Mesendoderm (in vitro differentiated cells): ENCODE measurements at regions not wholly inside any gene's neighbourhood (a gene's known extent, or its start where the extent isn't known, plus 50 kb on each side); places are given as distances from the start of the nearest gene placed in this dataset.

Experiments
- DNase-seq: peaks from one replicate; pipeline ENCODE4 v3.0.0; 2013
- H2AK5ac ChIP-seq: 2 replicates; pipeline ENCODE4 v1.6.1; 2013; ENCODE audit warnings: low read length, inconsistent platforms
- H2BK120ac ChIP-seq: 2 replicates; pipeline ENCODE4 v1.6.1; 2013; ENCODE audit warnings: low read depth, mild to moderate bottlenecking, low read length, moderate library complexity, mixed read lengths
- H2BK15ac ChIP-seq: replicated peaks from 2 replicates; pipeline ENCODE4 v1.6.1; 2013; ENCODE audit warnings: low read depth, mild to moderate bottlenecking, moderate library complexity
- H2BK5ac ChIP-seq: 2 replicates; pipeline ENCODE4 v1.6.1; 2013; ENCODE audit warnings: low read length, inconsistent platforms
- H3K18ac ChIP-seq: 2 replicates; pipeline ENCODE4 v1.6.1; 2013; ENCODE audit warnings: mild to moderate bottlenecking, low read length, mixed read lengths
- H3K23ac ChIP-seq: one replicate; pipeline ENCODE4 v1.6.1; 2013; ENCODE audit warnings: low read length
- H3K27ac ChIP-seq: 2 replicates; pipeline ENCODE4 v1.5.1; 2013; ENCODE audit warnings: low read depth, mild to moderate bottlenecking, inconsistent platforms, low read length, moderate library complexity
- H3K27me3 ChIP-seq: 2 replicates; pipeline ENCODE4 v1.6.1; 2013; ENCODE audit warnings: low read length, control low read depth, mild to moderate bottlenecking, inconsistent platforms; ENCODE audit not compliant: insufficient read depth, poor library complexity
- H3K36me3 ChIP-seq: 2 replicates; pipeline ENCODE4 v1.6.1; 2013; ENCODE audit warnings: low read length, inconsistent platforms; ENCODE audit not compliant: control insufficient read depth, insufficient read depth
- H3K4ac ChIP-seq: one replicate; pipeline ENCODE4 v1.6.1; 2013; ENCODE audit warnings: low read depth, mild to moderate bottlenecking, low read length, moderate library complexity
- H3K4me1 ChIP-seq: 2 replicates; pipeline ENCODE4 v1.6.1; 2013; ENCODE audit warnings: low read depth, low read length, inconsistent platforms; ENCODE audit not compliant: control insufficient read depth
- H3K4me2 ChIP-seq: 2 replicates; pipeline ENCODE4 v1.6.1; 2013; ENCODE audit warnings: low read length
- H3K4me3 ChIP-seq: 2 replicates; pipeline ENCODE4 v1.5.1; 2013; ENCODE audit warnings: mild to moderate bottlenecking, low read length
- H3K56ac ChIP-seq: one replicate; pipeline ENCODE4 v1.6.1; 2013; ENCODE audit warnings: low read length
- H3K79me1 ChIP-seq: 2 replicates; pipeline ENCODE4 v1.6.1; 2013; ENCODE audit warnings: low read length, inconsistent platforms
- H3K79me2 ChIP-seq: 2 replicates; pipeline ENCODE4 v1.6.1; 2013; ENCODE audit warnings: mild to moderate bottlenecking, low read length; ENCODE audit not compliant: control insufficient read depth, insufficient read depth
- H3K9ac ChIP-seq: 2 replicates; pipeline ENCODE4 v1.6.1; 2013; ENCODE audit warnings: low read length, inconsistent platforms
- H4K5ac ChIP-seq: one replicate; pipeline ENCODE4 v1.6.1; 2013; ENCODE audit warnings: low read length
- H4K8ac ChIP-seq: one replicate; pipeline ENCODE4 v1.6.1; 2013; ENCODE audit warnings: low read depth, mild to moderate bottlenecking, control low read depth, low read length, moderate library complexity
- WGBS: extraction: QIAGEN DNeasy Blood & Tissue Kit; methylation state at CpG from one replicate; pipeline ENCODE4 v1.1.7; 2013; ENCODE audit warnings: low lambda C conversion rate, missing lambda C conversion rate; ENCODE audit not compliant: insufficient coverage; ENCODE audit errors: extremely low coverage; 5-methylcytosine and 5-hydroxymethylcytosine counted together

DNA sequence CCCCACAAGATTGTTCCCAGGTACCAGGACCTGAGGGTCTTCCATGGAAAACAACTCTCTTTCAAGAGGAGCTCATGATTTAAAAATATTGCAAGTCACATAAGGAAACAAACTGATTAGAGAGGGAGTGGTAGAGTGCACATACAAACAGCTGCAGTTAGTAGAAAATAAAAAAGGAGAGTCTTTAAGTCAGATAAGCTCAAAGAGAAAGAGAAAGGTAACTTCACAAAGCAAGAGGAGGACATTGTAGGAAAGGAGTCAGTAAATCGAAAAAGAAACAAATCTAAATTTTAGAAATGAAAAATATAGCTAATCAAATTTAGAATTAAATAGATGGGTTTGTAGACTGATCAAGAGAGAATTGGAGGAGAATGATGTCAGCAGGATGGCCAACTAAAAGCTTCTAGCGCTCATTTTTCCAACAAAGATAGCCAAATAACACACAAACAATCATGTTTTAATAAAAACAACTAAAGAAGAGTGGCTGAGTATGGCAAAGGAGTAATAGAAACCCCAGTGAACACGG is 86.1 kb upstream of the CD53 start:
- no peak overlapping the region for H4K8ac ChIP-seq
- no peak overlapping the region for H4K5ac ChIP-seq
- no peak overlapping the region for H2AK5ac ChIP-seq
- H3K27ac ChIP-seq, result no peak overlapping the region
- no CpG with 5 or more reads among the region's 3 CpGs for WGBS
- H3K27me3 ChIP-seq, result no peaks in the 10 kb centered on the region
- H3K4ac ChIP-seq, result no peak overlapping the region
- no peaks in the 10 kb centered on the region for H3K36me3 ChIP-seq
- no peaks in the 10 kb centered on the region for H3K79me1 ChIP-seq
- DNase-seq, result no peak
- no peak overlapping the region for H3K4me2 ChIP-seq
- H3K23ac ChIP-seq, result no peak overlapping the region
- no peak overlapping the region for H3K9ac ChIP-seq
- H3K79me2 ChIP-seq, result no peaks in the 10 kb centered on the region
- no peaks in the 10 kb centered on the region for H3K4me1 ChIP-seq
- no peak overlapping the region for H2BK15ac ChIP-seq
- H3K56ac ChIP-seq, result no peak overlapping the region
- H3K4me3 ChIP-seq, result no peak overlapping the region
- no peak overlapping the region for H2BK120ac ChIP-seq
- no peak overlapping the region for H2BK5ac ChIP-seq
- H3K18ac ChIP-seq, result no peak overlapping the region

DNA sequence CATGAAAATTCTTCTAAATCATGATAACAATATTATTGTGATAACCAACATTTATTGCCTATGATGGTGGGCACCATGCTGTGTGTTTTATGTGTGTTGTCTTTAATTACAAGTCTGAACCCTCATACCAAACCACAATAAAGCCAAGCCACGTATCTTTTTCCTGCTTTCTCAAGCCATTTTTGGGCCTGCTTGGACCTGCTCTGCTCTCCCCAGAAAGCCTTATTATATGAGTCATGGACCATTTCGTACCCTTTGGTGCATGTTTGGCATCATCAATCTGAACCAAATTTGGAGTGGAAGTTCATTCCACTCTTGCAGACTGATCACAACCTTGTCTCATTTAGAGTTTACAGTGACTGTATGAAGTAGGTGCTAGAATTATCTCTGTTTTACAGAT is 87.3 kb upstream of the CD53 start:
- H3K4me1 ChIP-seq, result no peaks in the 10 kb centered on the region
- H3K36me3 ChIP-seq, result no peaks in the 10 kb centered on the region
- H2BK15ac ChIP-seq, result no peak overlapping the region
- H3K56ac ChIP-seq, result no peak overlapping the region
- H3K4me2 ChIP-seq, result no peak overlapping the region
- H2BK120ac ChIP-seq, result no peak overlapping the region
- H3K4ac ChIP-seq, result no peak overlapping the region
- H3K23ac ChIP-seq, result no peak overlapping the region
- no CpG with 5 or more reads among the region's 2 CpGs for WGBS
- no peak overlapping the region for H4K8ac ChIP-seq
- no peak overlapping the region for H4K5ac ChIP-seq
- H3K79me2 ChIP-seq, result no peaks in the 10 kb centered on the region
- no peak overlapping the region for H3K9ac ChIP-seq
- no peak overlapping the region for H3K18ac ChIP-seq
- no peak overlapping the region for H3K27ac ChIP-seq
- H2AK5ac ChIP-seq, result no peak overlapping the region
- DNase-seq, result no peak
- no peak overlapping the region for H2BK5ac ChIP-seq
- H3K4me3 ChIP-seq, result no peak overlapping the region
- no peaks in the 10 kb centered on the region for H3K79me1 ChIP-seq
- H3K27me3 ChIP-seq, result no peaks in the 10 kb centered on the region

DNA sequence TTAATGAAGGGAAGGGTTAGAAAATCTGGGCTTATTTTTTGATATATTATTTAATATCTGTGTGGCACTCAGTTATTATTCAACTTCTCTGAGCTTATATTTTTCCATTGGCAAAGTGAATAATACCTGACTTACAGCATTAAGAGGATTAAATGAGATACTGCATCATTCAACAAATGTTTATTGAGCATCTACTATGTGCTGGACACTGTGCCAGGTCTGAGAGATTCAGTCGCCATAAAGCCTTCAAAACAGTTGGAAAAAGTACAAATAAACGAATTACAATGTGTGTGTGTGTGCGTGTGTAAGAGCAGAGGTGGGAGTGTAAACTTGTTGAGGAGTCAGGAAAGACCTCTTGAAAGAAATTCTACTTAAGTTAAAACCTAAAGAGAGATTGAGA is 87.9 kb upstream of the CD53 start:
- no peak overlapping the region for H2BK5ac ChIP-seq
- no peak for DNase-seq
- no peaks in the 10 kb centered on the region for H3K36me3 ChIP-seq
- H3K4me2 ChIP-seq, result no peak overlapping the region
- H3K23ac ChIP-seq, result no peak overlapping the region
- no peak overlapping the region for H3K4ac ChIP-seq
- WGBS, result no CpG with 5 or more reads among the region's 3 CpGs
- H4K8ac ChIP-seq, result no peak overlapping the region
- H3K56ac ChIP-seq, result no peak overlapping the region
- no peak overlapping the region for H3K4me3 ChIP-seq
- no peaks in the 10 kb centered on the region for H3K27me3 ChIP-seq
- no peaks in the 10 kb centered on the region for H3K79me2 ChIP-seq
- H3K18ac ChIP-seq, result no peak overlapping the region
- peaks cover 2% of the 10 kb centered on the region for H3K4me1 ChIP-seq
- H2BK120ac ChIP-seq, result no peak overlapping the region
- H2AK5ac ChIP-seq, result no peak overlapping the region
- H3K9ac ChIP-seq, result no peak overlapping the region
- H3K27ac ChIP-seq, result no peak overlapping the region
- H3K79me1 ChIP-seq, result no peaks in the 10 kb centered on the region
- H4K5ac ChIP-seq, result no peak overlapping the region
- H2BK15ac ChIP-seq, result no peak overlapping the region

DNA sequence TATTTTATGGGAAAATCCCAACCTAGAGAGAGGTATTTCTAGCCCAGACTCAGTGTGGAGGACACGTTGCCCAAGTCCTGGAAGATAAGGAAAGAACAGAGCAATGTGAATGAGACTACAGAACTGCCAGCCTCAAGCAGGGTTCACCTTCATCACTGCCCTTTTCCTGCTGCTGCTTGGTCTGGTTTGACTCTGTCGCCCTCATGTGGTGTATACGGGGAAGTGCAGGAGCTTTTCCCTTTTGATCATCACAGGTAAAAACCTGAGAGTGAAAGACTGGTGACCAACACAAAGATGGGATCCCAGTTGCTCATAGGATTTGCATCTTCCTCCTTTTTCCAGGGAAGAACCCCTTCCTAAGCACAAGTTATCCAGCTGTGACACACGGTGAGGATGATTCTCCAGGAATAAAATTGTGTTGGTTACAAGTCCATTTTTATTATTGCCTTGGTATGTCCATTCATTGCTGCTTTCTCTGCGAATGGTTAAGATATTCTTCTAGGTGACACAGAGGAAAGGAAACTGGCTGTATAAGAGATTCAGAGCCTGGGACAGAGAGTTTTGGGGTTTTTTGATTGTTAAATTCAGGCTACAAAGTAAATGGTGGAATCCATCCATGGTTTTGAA is 89.5 kb upstream of the CD53 start:
- H3K9ac ChIP-seq, result no peak overlapping the region
- no peak overlapping the region for H2BK120ac ChIP-seq
- no peak overlapping the region for H3K56ac ChIP-seq
- no peak overlapping the region for H3K27ac ChIP-seq
- no peak overlapping the region for H4K8ac ChIP-seq
- peaks cover 2% of the 10 kb centered on the region for H3K4me1 ChIP-seq
- no peak overlapping the region for H2AK5ac ChIP-seq
- no peak overlapping the region for H2BK15ac ChIP-seq
- no peak overlapping the region for H2BK5ac ChIP-seq
- H3K4ac ChIP-seq, result no peak overlapping the region
- peak; percentile 74 for DNase-seq
- H3K18ac ChIP-seq, result no peak overlapping the region
- H3K27me3 ChIP-seq, result no peaks in the 10 kb centered on the region
- H3K36me3 ChIP-seq, result no peaks in the 10 kb centered on the region
- H3K4me3 ChIP-seq, result no peak overlapping the region
- H3K4me2 ChIP-seq, result no peak overlapping the region
- no CpG with 5 or more reads among the region's 5 CpGs for WGBS
- H3K79me1 ChIP-seq, result no peaks in the 10 kb centered on the region
- H3K23ac ChIP-seq, result no peak overlapping the region
- no peaks in the 10 kb centered on the region for H3K79me2 ChIP-seq
- no peak overlapping the region for H4K5ac ChIP-seq

DNA sequence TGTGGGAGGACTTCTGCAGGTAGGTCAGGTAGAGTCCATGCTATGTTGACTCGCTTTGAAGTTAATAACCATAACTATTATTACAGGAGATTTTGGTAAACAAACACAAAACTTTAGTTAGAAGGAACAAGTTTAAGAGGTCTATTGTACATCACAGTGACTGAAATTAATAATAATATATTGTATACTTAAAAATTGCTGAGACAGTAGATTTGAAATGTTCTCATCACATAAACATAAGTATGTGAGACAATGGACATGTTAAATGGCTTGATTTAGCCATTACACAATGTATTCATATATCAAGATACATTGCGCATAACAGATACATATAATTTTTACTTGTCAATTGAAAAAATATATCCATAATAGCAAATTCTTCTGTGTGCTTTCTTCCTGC is 91.4 kb upstream of the CD53 start:
- H3K4me2 ChIP-seq, result no peak overlapping the region
- no peak overlapping the region for H2AK5ac ChIP-seq
- H2BK5ac ChIP-seq, result no peak overlapping the region
- H2BK15ac ChIP-seq, result no peak overlapping the region
- no peak for DNase-seq
- WGBS, result no CpG with 5 or more reads among the region's 2 CpGs
- no peak overlapping the region for H3K27ac ChIP-seq
- no peak overlapping the region for H3K56ac ChIP-seq
- H2BK120ac ChIP-seq, result no peak overlapping the region
- no peak overlapping the region for H4K8ac ChIP-seq
- no peak overlapping the region for H3K4me3 ChIP-seq
- H3K18ac ChIP-seq, result no peak overlapping the region
- H4K5ac ChIP-seq, result no peak overlapping the region
- H3K36me3 ChIP-seq, result no peaks in the 10 kb centered on the region
- no peak overlapping the region for H3K4ac ChIP-seq
- no peaks in the 10 kb centered on the region for H3K27me3 ChIP-seq
- H3K79me1 ChIP-seq, result no peaks in the 10 kb centered on the region
- H3K79me2 ChIP-seq, result no peaks in the 10 kb centered on the region
- H3K23ac ChIP-seq, result no peak overlapping the region
- H3K4me1 ChIP-seq, result peaks cover 2% of the 10 kb centered on the region
- no peak overlapping the region for H3K9ac ChIP-seq
